ENCODE measurements at regions not wholly inside any gene's neighbourhood (a gene's known extent, or its start where the extent isn't known, plus 50 kb on each side); places are given as distances from the start of the nearest gene placed in this dataset.
"Not testable (repeated sequence)": the region's sequence is repeated elsewhere in the genome, so short reads cannot be mapped to it uniquely, and the experiment has no call there.

- no peak for TF ChIP-seq CTCF (IDR thresholded peaks at IDR 0.05; ENCODE audit: unreplicated experiment)
- no peak overlapping the region for H3K4me3 Mint-ChIP-seq (ENCODE audit: unreplicated experiment)
- H3K27ac Mint-ChIP-seq (ENCODE audit: unreplicated experiment), result no peak overlapping the region
- H3K9me3 Mint-ChIP-seq (ENCODE audit: unreplicated experiment), result no peaks in the 10 kb centered on the region
- H3K36me3 Mint-ChIP-seq (ENCODE audit: low read depth, unreplicated experiment), result no peaks in the 10 kb centered on the region
- no peak for DNase-seq (ENCODE audit: low spot score)
- H3K4me1 Mint-ChIP-seq (ENCODE audit: unreplicated experiment), result no peaks in the 10 kb centered on the region
- H3K27me3 Mint-ChIP-seq (ENCODE audit: unreplicated experiment), result no peaks in the 10 kb centered on the region
Measured at GRCh38 chr2:176872406-176872805, 340.2 kb upstream of the HNRNPA3 start.

- Mint-ChIP-seq H3K27ac (ENCODE audit: unreplicated experiment) (no peak overlapping the region), H3K4me3 (ENCODE audit: unreplicated experiment) (no peak overlapping the region), H3K4me1 (ENCODE audit: unreplicated experiment) (no peaks in the 10 kb centered on the region), H3K27me3 (ENCODE audit: unreplicated experiment) (no peaks in the 10 kb centered on the region), H3K9me3 (ENCODE audit: unreplicated experiment) (no peaks in the 10 kb centered on the region), H3K36me3 (ENCODE audit: low read depth, unreplicated experiment) (no peaks in the 10 kb centered on the region)
- TF ChIP-seq CTCF (IDR thresholded peaks at IDR 0.05; ENCODE audit: unreplicated experiment), result no peak
- no peak for DNase-seq (ENCODE audit: low spot score)
Measured at GRCh38 chr2:176873403-176873802, 339.2 kb upstream of the HNRNPA3 start.

GRCh38 chr2:176876493-176877103 is 336.0 kb upstream of the HNRNPA3 start:
- no peak for TF ChIP-seq CTCF (IDR thresholded peaks at IDR 0.05; ENCODE audit: unreplicated experiment)
- no peaks in the 10 kb centered on the region for H3K9me3 Mint-ChIP-seq (ENCODE audit: unreplicated experiment)

GRCh38 chr2:176879426-176879995 is 333.1 kb upstream of the HNRNPA3 start:
- Mint-ChIP-seq H3K4me1 (ENCODE audit: unreplicated experiment) (no peaks in the 10 kb centered on the region), H3K27me3 (ENCODE audit: unreplicated experiment) (no peaks in the 10 kb centered on the region), H3K36me3 (ENCODE audit: low read depth, unreplicated experiment) (no peaks in the 10 kb centered on the region), H3K9me3 (ENCODE audit: unreplicated experiment) (no peaks in the 10 kb centered on the region), H3K27ac (ENCODE audit: unreplicated experiment) (no peak overlapping the region), H3K4me3 (ENCODE audit: unreplicated experiment) (no peak overlapping the region)
- no peak for DNase-seq (ENCODE audit: low spot score)
- no peak for TF ChIP-seq CTCF (IDR thresholded peaks at IDR 0.05; ENCODE audit: unreplicated experiment)

More at GRCh38 chr2:176876493-176877103, 336.0 kb upstream of the HNRNPA3 start:
- no peak overlapping the region for H3K27ac Mint-ChIP-seq (ENCODE audit: unreplicated experiment)
- no peaks in the 10 kb centered on the region for H3K27me3 Mint-ChIP-seq (ENCODE audit: unreplicated experiment)
- no peak overlapping the region for H3K4me3 Mint-ChIP-seq (ENCODE audit: unreplicated experiment)
- no peaks in the 10 kb centered on the region for H3K4me1 Mint-ChIP-seq (ENCODE audit: unreplicated experiment)
- H3K36me3 Mint-ChIP-seq (ENCODE audit: low read depth, unreplicated experiment), result no peaks in the 10 kb centered on the region
- no peak for DNase-seq (ENCODE audit: low spot score)

- H3K36me3 Mint-ChIP-seq (ENCODE audit: low read depth, unreplicated experiment); DNase-seq (ENCODE audit: low spot score); H3K9me3 Mint-ChIP-seq (ENCODE audit: unreplicated experiment); H3K27ac Mint-ChIP-seq (ENCODE audit: unreplicated experiment); H3K4me1 Mint-ChIP-seq (ENCODE audit: unreplicated experiment); H3K4me3 Mint-ChIP-seq (ENCODE audit: unreplicated experiment); H3K27me3 Mint-ChIP-seq (ENCODE audit: unreplicated experiment): not testable (repeated sequence)
Measured at GRCh38 chr2:176882045-176882444, 330.5 kb upstream of the HNRNPA3 start.
